GM19455 (cell line): ENCODE measurements at regions not wholly inside any gene's neighbourhood (a gene's known extent, or its start where the extent isn't known, plus 50 kb on each side); places are given as distances from the start of the nearest gene placed in this dataset.
"Not testable (repeated sequence)": the region's sequence is repeated elsewhere in the genome, so short reads cannot be mapped to it uniquely, and the experiment has no call there.

Source experiments
- ATAC-seq: cut with Tn5 transposase; IDR thresholded peaks from one replicate; pipeline ENCODE4 v1.9.1; 2021; ENCODE audit not compliant: unreplicated experiment

DNA sequence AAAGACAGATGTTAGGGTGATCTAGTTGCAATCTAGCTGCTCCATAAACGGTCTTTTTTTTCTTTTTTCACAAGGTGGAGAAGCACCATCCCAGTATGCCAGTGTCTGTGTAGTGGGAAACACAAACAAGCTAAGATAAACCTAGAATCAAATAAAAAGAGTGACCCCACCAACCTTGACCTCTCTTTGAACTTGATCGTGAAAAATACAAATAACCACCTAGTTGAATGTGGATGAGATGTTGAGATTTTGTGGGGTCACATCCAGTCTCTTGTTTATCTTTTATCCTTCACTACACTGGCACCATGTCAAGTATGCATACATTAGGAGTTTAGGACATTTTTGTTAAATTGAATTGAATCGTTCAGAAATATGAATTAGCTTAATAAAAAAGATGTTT lies 194.6 kb upstream of the EYA4 start:
- ATAC-seq, result no peak

DNA sequence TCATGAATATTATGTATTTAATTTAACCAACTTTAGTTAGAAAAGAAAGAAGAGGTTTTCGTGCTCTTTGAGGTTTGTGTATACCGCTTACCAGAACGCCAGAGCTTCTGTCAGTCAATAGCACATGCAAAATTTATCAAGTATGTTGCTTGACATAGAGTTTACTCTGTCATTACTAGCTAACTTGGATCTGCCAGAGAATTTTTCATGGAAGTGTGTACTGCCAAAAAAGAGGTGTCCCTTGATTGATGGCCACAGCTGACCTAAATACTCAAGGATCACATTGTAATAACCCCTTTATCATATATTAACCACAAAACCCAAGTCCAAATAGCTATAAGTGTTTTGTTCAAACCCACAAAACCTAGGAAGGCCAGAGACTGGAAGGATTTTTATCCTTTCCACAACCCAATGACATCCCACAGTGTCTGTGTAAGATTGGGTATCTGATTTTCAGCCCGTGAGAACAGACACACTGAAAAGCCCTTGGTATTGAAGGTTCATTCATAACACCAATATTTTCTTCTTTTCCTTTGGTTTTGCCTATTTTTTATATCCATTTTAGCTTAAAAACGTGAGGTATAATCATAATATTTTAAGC lies 194.0 kb upstream of the EYA4 start:
- ATAC-seq, result no peak

DNA sequence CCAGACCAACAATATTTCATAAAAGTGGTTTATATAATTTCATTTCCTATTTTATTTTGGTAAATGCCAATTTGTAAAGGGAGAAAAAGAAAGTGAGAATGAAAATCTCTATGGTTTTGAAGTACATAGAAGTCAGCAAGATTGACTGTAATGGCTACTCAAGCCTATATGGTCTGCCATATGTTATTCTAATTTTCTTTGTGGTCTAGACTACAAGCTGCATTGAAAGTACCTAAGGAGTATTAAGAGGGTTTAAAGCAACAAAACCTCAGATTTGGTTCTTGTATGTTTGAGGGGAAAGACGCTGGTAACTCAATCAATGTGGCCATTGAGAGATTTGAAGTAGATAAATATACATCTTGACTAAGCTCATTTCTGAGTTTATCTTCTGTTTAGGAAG lies 193.5 kb upstream of the EYA4 start:
- ATAC-seq, result no peak

DNA sequence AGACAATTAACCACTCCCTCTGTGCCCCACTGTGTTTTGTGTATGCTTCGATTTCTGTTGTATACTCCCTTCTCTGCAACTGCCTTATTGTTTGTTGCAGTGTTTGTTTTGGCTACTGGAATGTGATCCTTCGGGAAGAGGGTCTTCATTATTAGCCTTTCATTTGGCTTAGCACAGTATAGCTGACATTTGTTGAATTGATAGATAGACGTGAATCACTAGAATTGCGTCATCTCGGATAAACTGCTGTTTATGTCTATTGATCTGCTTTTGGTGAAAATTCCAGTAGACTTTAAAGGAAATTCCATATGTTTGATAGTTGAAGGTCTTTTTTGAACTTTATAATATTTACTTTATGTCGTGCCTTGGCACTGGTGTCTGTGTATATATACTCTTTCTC lies 189.9 kb upstream of the EYA4 start:
- no peak for ATAC-seq

DNA sequence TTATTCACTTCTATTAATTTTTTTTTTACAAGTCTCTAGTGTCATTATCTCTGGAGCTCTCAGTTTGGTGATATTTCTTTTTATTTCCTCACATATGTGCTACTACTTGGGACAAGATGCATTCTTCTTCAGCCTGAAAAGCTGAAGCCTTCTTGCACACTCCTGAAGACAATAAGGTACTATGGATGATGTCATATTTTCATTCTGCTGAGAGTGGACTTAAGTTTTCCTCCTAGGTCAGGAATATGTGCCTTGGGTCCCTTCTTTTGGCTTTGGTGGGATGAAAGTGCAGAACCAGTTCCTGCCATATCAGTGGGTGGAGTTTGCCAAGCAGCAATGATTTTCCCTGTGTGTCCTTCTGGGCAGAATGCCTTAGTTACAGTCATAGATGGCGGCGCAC lies 188.7 kb upstream of the EYA4 start:
- ATAC-seq, result no peak

DNA sequence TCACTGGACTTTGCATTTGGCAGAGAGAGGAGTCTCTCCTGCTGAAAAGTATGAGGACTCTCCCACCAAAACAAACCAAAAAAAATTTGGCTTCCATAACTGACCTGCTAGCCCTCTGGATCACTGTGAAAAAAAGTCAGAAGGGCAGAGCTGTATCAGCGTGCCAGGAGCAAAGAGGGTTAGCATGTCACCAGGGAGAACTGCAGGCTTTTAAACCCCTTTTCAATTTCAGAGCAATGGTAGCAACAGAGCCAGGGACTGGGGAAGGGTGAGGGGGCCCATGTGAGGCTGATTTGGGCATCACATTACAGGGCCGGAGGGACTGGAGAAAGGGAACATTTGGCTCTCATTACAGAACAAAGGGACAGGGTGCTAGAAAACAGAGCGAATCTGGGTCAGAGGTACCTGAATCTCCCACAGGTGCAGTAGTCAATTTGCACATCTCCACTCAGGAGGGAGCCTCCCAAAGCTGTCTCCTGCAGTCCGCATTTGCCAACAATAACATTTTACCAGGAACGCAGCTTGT lies 185.7 kb upstream of the EYA4 start:
- ATAC-seq, result no peak

DNA sequence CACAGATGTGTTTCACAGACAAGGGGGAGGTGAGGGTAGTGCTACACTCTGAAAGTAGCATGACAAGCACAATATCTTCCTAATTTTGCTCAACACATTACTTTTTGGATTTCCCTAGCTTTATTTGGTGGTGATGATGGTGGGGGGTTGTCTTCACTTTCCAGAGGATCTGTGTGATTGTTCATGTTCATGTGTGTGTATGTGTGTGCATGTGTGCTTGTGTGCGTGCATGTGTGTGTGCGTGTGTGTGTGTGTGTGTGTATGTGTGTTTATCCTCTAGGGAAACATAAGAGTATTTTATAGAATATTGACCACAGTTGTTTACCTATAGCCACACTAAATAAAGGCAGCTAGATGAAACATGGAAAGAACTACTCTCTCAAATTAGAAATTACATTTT lies 183.8 kb upstream of the EYA4 start:
- ATAC-seq, result no peak

DNA sequence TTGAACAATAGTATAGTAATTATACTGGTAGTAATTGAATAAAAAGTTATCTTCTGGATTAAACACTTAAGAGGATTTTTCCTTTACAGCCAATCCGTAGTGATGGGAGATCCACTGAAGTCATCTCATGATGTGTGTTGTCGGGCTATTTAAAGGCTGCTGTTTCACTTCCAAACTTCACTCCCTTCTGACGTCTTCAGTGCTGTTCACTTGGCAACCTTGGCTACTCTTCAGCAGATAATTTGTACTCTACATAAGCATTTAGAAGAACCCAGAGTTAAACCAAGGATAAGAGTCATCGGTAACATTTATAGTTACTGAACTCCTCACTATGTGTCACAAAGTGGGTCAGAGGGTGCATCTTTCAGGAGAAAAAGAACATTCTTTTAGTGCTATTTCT lies 179.1 kb upstream of the EYA4 start:
- ATAC-seq, result no peak

DNA sequence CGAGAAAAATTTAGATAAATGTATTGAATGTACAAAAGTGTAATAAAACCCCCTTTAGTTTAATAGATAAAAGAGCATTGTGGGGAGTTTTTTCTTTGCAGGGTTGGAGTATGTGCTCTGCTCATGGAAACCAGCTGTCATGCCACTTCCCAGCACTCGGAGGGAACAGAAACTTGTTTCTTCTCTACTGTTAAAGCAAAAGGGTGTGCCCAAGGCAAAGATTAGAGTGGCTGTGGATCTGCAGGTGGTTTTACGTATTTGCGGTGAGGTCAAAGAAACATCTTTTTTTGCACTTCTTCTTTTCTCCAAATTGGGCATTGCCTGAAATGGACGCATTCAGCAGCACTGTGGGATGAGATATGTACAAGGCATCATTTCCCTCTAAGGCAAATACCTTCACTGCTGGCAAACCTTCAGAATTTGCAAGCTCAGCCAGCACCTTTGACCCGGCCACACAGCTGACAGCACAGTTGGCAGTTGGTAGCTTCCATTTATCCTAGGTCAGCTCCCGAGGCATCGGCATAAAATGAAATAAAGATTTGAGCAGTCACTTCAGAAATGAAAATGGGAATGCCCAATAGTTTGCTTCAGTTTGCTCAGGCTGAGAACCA lies 178.4 kb upstream of the EYA4 start:
- ATAC-seq, result no peak

DNA sequence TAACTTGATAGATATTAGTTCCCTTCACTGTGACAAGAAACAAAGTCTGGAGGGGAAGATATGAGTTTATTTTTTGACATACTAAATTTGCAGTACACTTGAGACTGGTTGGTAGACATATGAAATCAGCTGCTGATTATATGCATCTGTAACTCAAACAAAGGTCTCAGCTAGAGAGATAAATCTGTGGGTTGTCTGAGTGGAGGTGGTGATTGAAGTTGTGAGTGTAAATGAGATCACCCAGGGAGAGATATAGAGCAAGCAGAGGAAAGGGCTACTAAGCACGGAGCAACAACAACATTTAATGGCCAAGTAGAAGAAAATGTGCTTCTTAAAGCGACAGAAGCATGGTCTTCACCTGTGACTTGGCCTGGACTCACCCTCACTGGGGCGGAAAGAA lies 173.2 kb upstream of the EYA4 start:
- ATAC-seq, result no peak

DNA sequence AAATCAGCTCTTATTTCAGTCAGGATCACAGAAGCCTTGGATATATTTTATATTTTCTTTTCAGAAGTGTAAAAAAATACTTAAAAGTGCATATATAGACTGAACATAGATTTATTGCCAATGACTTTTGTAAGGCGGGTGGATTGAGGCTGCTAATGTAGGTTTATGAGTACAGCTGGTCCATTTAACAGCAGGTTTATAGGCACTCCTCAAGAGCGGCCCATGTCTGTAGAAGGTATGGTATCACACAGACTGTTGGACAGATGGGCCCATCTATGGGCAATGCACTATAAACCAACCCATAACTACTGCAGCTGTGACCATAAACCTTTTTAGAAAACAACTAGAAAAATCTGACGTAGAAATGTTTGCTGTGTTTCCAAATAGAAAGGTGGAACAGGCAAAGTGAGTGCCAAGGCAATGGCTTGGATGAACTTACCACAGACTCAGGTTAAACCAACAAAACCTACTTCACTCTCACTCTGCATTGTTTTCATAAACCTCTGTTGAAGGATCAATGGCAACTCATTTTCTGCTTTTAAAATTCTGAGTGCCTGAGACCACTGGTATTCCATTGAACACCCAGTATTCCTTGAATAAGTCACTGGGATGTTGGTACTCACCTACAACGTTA lies 170.6 kb upstream of the EYA4 start:
- ATAC-seq, result no peak

DNA sequence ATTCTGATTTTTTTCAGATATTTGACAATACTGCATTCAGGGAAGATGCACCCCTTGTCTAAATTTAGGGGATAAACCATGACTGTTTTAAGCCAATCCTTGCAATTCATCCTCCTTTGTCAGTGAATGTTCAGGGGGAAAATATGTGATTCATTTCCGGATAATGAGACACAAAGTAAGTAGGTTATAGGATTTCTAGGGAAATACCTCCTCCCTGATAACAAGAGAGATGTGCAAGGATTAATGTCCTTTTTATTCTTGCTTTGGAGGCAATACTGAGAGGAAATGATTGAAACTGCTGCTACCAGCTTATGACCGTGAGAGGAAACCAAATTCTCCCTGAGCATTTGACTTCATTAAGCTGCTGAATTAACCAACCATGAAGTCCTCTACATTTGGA lies 161.3 kb upstream of the EYA4 start:
- no peak for ATAC-seq

DNA sequence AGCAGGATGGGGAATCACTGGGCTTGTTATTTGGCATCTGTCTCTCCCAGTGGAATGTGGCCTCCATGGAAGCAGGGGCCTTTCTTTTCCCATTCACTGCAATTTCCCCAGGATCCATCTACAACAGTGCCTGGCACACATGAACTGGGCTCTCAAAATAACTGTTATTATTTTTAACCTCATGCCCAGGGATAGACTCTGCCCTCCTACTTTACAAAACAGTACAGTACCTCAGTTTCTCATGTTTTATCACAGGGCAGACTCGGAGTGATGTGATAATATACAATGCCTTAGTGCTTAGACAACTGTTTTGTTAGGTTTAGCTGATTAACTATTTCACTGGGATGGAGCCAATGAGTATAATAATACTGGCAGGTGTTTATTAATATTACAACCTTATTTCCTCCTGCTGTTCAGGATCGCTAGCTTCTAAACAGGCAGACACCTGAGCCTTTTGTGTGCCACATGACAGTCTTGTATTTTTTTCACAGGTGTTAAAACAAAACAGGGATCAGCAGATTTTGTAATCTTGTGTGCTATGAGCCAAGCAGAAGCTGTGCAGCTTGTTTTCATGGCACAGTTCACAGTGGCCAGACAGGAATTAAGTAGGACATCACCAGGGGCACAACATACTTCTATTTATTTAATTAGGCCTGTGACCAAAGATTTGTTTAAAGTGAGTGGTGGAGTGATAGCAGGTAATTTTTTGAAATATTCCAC lies 157.7 kb upstream of the EYA4 start:
- no peak for ATAC-seq

DNA sequence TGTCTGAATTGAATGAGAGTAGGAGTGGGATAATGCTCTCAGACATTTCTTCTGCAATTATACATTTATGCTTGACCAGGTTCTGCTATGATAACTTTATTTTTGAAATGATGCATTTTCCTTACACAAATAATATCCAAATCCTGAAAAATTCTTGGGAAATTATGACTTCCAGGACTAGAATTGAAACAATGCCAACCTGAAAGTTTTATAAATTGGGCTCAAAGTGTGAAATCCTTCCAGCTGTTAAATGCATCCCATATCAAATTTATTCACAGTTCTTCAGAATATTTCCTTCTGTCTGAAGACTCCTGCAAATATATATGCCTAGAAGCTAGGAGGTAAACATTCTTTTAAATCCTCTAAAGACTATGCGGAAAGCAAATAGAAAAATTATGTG lies 155.7 kb upstream of the EYA4 start:
- no peak for ATAC-seq

DNA sequence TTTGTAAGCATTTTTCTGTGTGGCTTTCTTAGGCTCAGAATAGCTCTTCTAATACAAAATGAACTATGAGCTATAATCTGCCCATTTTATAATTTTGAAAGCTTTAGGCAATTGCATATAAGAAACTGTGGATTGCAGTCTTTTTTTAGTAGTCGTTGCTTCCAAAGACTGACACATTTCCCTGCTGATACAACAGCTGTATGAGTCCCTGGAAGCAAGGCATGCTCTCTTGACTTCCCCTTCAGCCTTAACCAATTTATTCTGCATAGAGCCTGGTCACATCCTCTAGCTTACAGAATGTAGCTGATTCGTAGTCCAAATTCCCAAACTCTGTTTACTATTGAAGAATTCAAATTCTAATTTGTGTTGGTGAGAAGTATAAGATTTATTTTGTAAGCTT lies 155.3 kb upstream of the EYA4 start:
- no peak for ATAC-seq

DNA sequence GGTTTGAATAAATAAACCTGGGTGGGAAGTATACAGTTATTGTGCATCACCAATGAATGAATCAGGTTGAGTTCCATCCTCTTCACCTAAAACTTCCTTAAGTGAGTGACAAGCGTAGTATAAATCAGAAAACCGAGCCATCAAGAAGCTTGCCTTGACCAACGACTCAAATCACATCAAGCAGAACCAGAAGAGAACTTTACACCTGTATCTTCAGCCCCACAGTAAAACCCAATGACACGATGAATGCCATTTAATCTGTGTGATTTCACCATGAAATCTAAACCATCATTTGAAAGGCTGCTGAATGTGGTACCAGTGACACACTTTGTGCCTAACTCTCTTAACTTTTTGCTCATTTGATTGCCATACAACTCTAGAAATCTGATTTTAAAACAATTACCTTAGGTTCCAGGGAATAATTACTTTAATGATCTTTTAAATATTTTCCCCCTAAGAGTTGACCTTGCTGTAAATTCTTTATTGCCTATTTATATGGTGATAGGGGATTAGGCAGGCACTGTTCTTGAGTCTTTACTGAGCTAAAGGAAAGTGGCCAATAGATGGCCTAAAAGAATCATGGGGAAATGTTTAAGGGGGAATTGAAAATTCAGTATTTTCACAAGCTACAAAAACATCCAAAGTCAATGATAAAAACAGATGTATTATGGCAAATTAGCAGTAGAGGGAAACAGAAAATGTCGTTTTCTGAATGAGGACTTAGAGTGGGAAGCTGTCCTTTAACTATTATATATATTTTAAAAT lies 152.0 kb upstream of the EYA4 start:
- ATAC-seq, result no peak

DNA sequence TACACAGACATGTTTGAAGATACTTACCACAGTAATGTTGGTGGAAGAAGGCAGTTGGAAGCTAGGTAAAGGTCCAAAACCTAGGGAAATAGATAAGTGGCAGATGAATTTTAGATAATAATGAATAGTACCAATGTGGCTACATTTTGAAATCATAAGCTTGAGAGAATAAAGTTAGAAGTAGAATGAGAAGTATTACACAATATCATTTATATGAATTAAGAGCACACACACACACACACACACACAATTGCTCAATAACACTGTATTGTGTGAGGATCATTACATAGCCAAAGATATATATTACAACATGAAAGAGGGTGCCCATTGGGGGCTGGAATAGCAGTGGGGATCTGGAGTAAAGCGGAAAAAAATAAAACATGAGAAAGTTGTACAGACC lies 149.0 kb upstream of the EYA4 start:
- no peak for ATAC-seq

DNA sequence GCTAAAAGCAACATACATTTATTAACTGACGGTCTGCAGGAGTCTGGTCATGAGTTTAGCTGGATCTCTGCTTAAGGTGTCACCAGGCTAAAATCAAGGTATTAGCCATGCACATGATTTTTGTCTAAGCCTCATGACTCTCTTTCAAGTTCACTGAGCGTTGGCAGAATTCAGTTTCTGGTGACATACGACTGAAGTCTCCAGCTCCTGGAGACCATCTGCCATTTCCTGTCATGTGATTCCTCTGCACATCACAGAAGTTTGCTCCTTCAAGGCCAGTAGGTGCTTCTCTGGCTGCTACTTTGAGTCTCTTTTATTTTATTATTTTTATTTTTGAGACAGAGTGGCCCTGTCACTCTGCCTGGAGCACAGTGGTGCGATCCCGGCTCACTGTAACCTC lies 148.4 kb upstream of the EYA4 start:
- ATAC-seq, result no peak

DNA sequence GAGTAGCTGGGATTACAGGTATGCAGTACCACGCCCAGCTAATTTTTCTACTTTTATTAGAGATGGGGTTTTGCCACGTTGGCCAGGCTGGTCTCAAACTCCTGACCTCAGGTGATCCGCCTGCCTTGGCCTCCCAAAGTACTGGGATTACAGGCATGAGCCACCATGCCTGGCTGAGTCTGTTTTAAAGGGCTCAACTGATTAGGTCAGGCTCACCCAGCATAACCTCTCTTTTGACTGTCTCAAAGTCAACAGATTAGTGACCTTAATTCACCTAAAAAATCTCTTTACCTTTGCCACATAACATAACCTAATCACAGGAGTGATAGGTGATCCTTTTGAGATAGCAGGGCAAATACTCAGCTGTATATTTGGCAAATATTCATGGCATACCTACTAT lies 147.9 kb upstream of the EYA4 start:
- not testable (repeated sequence) for ATAC-seq

DNA sequence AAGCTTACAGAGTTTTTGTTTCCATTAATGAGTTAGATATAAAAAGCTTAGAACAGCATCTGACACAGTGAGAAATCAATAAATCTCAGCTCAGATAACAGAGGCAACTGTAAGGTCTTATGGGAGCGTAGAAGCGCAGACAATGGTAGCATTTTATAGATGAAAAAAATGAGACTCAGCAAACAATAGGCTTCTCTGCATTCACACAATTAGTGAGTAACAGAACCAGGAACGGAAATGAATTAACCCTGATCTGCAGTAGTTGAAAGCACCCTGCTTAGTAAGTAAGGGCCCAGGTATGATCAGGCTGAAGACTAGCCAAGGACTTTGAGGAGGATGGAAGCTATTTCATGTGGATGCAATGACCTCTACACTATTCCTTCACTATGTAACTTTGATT lies 147.2 kb upstream of the EYA4 start:
- ATAC-seq, result no peak

DNA sequence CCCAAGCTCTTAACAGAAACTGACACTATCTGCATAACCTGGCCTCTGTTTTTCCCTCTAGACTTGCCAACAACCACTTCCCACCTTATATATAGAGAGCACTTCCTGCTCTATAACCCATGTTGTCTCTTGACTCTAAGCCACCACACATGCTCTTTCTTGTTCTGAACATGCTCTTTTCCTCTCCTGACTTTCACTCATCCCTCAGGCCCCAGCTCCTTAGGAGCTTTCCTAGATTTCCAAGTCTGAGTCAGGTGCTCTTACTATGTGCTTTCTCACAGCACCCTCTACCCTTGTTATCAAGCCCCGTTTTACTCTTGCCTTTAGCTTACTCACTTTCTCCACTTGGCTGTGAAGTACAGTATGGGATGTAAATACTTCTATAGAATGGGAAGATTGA lies 143.9 kb upstream of the EYA4 start:
- ATAC-seq, result no peak
